ENCODE measurements at regions not wholly inside any gene's neighbourhood (a gene's known extent, or its start where the extent isn't known, plus 50 kb on each side); places are given as distances from the start of the nearest gene placed in this dataset.
A peak's percentile ranks its signal among the peaks of the same experiment; 100 is the strongest.

DNA sequence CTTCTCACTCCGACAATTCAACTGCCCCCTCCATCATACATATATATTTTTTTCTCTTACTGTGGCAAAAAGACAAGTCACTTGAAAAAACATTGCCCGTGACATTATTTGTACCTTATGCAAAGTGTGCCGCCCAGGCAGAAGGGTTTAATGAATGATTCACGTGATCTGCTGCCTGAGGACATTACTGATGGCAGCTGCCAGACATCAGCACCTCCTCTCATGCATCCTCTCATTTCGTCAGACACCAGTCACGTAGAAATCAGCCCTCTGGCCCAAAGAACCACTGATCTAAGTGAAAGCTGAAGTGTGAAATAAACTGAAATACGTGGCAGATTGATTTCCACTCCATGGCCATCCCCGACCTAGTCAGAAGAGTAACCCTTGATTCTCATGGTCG is 218.8 kb upstream of the PDE10A start:
- Histone ChIP-seq H3K4me1 (ENCODE audit: control insufficient read depth, insufficient read depth, low read length) (no peaks in the 10 kb centered on the region), H3K27ac (ENCODE audit: low read length) (no peak overlapping the region), H3K4me3 (ENCODE audit: low read length) (no peak overlapping the region), H3K27me3 (ENCODE audit: control insufficient read depth, insufficient read depth, low read length) (no peaks in the 10 kb centered on the region), H3K9me3 (ENCODE audit: control insufficient read depth, low read depth, low read length) (no peaks in the 10 kb centered on the region), H3K36me3 (ENCODE audit: control insufficient read depth, insufficient read depth, low read length) (no peaks in the 10 kb centered on the region)
- no peak for DNase-seq
- WGBS (ENCODE audit: insufficient coverage, low lambda C conversion rate): no CpG with 5 or more reads among the region's 9 CpGs

DNA sequence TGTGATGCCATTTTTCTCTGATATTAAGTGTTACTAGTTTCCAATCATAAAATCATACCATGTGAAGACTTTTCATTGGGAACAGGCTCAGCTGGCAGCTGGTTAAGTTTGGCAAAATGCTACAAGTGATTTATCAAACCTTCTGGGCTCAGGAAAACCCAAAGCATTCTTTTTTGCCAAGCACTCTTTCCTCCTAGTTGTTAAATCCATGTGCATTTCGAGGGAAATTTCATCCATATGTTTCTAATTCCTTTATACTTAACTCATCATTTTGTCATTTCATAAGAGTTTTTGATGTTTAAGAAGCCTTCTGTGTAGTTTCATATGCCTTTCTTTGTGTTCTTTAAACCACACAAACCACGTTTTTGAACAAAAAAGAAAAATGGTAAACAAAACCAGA is 217.6 kb upstream of the PDE10A start:
- no peaks in the 10 kb centered on the region for H3K4me1 ChIP-seq (ENCODE audit: control insufficient read depth, insufficient read depth, low read length)
- no peaks in the 10 kb centered on the region for H3K9me3 ChIP-seq (ENCODE audit: control insufficient read depth, low read depth, low read length)
- no peaks in the 10 kb centered on the region for H3K36me3 ChIP-seq (ENCODE audit: control insufficient read depth, insufficient read depth, low read length)
- WGBS (ENCODE audit: insufficient coverage, low lambda C conversion rate): 69% methylated on average over 2 of the region's 2 CpGs
- H3K27me3 ChIP-seq (ENCODE audit: control insufficient read depth, insufficient read depth, low read length): peaks cover 3% of the 10 kb centered on the region
- no peak overlapping the region for H3K4me3 ChIP-seq (ENCODE audit: low read length)
- no peak overlapping the region for H3K27ac ChIP-seq (ENCODE audit: low read length)
- DNase-seq: no peak

DNA sequence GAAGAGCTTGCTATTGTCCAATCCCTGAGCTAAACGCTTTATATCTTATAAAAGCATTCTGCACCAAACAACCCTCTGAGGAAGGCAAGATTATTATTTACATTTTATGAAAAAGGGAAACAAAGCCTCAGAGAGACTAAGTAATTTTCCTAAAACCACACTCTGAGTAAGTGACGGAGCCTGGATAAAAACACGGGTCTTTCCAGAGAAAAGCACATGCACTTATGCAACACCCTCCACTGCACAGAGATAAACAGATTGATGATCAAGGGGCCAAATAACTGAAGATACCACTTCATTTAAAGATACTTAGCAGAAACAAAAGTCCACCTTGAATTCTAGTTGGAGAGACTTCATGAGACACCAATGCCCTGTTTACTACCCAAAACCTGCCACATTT is 214.7 kb upstream of the PDE10A start:
- WGBS (ENCODE audit: insufficient coverage, low lambda C conversion rate): 89% methylated on average over 1 of the region's 3 CpGs
- no peak for DNase-seq
- Histone ChIP-seq H3K27ac (ENCODE audit: low read length) (no peak overlapping the region), H3K27me3 (ENCODE audit: control insufficient read depth, insufficient read depth, low read length) (peaks cover 3% of the 10 kb centered on the region), H3K9me3 (ENCODE audit: control insufficient read depth, low read depth, low read length) (no peaks in the 10 kb centered on the region), H3K36me3 (ENCODE audit: control insufficient read depth, insufficient read depth, low read length) (no peaks in the 10 kb centered on the region), H3K4me1 (ENCODE audit: control insufficient read depth, insufficient read depth, low read length) (no peaks in the 10 kb centered on the region), H3K4me3 (ENCODE audit: low read length) (no peak overlapping the region)

DNA sequence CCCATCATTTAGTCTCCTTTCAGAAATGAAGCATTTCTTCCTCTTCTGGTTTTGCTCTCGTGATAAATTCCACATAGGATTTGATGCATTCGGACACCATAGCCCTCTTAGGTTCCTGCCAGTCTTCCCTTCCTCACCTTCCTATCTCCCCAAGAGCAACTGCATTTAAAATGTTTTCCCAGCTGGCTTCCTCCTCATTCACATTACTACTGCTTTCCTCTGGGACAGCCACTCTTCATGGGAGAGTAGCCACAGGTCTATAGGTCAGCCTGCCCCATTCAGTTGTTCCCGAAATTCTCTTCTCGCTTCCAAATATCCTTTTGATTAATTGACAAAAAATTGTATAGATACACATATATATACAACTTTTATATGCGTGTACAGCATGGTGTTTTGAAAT is 214.2 kb upstream of the PDE10A start:
- Histone ChIP-seq H3K4me1 (ENCODE audit: control insufficient read depth, insufficient read depth, low read length) (no peaks in the 10 kb centered on the region), H3K4me3 (ENCODE audit: low read length) (no peak overlapping the region), H3K36me3 (ENCODE audit: control insufficient read depth, insufficient read depth, low read length) (no peaks in the 10 kb centered on the region), H3K9me3 (ENCODE audit: control insufficient read depth, low read depth, low read length) (no peaks in the 10 kb centered on the region), H3K27me3 (ENCODE audit: control insufficient read depth, insufficient read depth, low read length) (peaks cover 3% of the 10 kb centered on the region), H3K27ac (ENCODE audit: low read length) (no peak overlapping the region)
- no CpG with 5 or more reads among the region's 5 CpGs for WGBS (ENCODE audit: insufficient coverage, low lambda C conversion rate)
- DNase-seq: no peak

DNA sequence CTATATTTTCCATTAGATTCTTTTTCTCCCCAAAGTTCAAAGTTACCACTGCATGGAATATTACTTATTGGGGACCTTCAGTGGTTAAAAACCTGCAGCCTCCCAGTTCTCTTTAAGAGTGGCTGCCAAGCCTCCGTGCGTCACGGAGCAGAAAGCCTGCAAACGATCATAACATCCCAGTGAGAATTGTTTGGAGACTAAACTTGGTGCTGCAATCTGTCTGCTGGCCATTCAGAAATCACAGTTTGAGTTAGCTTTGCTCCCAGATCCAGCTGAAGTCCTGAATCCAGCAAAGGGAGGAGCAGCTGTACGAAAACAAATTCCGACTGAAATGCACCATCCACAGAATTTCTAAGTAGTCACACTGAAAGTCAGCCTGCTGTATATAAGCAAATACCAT is 213.5 kb upstream of the PDE10A start:
- Histone ChIP-seq H3K27me3 (ENCODE audit: control insufficient read depth, insufficient read depth, low read length) (peaks cover 3% of the 10 kb centered on the region), H3K36me3 (ENCODE audit: control insufficient read depth, insufficient read depth, low read length) (no peaks in the 10 kb centered on the region), H3K4me3 (ENCODE audit: low read length) (no peak overlapping the region), H3K4me1 (ENCODE audit: control insufficient read depth, insufficient read depth, low read length) (no peaks in the 10 kb centered on the region), H3K9me3 (ENCODE audit: control insufficient read depth, low read depth, low read length) (no peaks in the 10 kb centered on the region), H3K27ac (ENCODE audit: low read length) (no peak overlapping the region)
- WGBS (ENCODE audit: insufficient coverage, low lambda C conversion rate): 60% methylated on average over 1 of the region's 6 CpGs
- DNase-seq: peak; percentile 16 to 46

DNA sequence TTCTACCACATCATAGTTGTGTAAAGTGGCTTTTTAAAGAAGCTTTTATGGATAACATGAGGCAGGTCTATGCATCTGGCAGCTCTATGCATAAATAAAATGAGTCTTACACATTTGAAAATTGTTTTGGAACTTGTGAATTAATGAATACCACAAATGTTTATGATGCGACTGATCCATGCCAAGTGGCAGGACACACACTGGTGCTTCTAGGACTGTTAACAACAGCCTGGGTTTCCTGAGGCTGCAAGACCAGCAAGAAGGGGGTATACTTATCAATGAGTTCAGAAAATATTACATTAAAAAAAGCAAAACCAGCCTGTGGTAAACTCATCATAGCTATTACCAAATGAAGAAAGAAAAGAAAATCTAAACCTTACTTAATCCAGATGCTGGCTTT is 212.9 kb upstream of the PDE10A start:
- 83% methylated on average over 1 of the region's 1 CpG for WGBS (ENCODE audit: insufficient coverage, low lambda C conversion rate)
- no peak overlapping the region for H3K27ac ChIP-seq (ENCODE audit: low read length)
- peaks cover 3% of the 10 kb centered on the region for H3K27me3 ChIP-seq (ENCODE audit: control insufficient read depth, insufficient read depth, low read length)
- no peak for DNase-seq
- H3K36me3 ChIP-seq (ENCODE audit: control insufficient read depth, insufficient read depth, low read length): no peaks in the 10 kb centered on the region
- H3K4me1 ChIP-seq (ENCODE audit: control insufficient read depth, insufficient read depth, low read length): no peaks in the 10 kb centered on the region
- H3K4me3 ChIP-seq (ENCODE audit: low read length): no peak overlapping the region
- no peaks in the 10 kb centered on the region for H3K9me3 ChIP-seq (ENCODE audit: control insufficient read depth, low read depth, low read length)

DNA sequence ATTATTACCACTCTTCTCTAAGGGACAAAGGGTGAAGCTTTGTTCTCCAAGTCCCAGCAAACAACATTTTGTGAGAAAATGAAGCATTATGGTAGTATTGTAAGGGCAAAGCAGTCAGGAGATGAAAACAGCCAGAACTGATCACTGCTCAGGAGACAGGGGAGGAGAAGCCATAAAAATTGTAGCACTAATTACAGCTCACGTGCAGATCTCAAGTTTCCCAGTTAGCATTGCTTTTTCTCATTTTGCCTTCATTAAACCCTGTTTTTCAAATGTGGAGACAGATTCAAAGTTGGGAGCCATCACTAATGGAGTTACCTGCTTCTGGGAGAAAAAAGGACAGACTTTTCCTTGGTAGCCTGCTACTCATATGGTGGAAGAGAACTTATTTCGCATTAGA is 210.9 kb upstream of the PDE10A start:
- no peaks in the 10 kb centered on the region for H3K36me3 ChIP-seq (ENCODE audit: control insufficient read depth, insufficient read depth, low read length)
- peaks cover 4% of the 10 kb centered on the region for H3K9me3 ChIP-seq (ENCODE audit: control insufficient read depth, low read depth, low read length)
- H3K27me3 ChIP-seq (ENCODE audit: control insufficient read depth, insufficient read depth, low read length): peaks cover 3% of the 10 kb centered on the region
- H3K4me1 ChIP-seq (ENCODE audit: control insufficient read depth, insufficient read depth, low read length): no peaks in the 10 kb centered on the region
- no peak for DNase-seq
- no peak overlapping the region for H3K27ac ChIP-seq (ENCODE audit: low read length)
- H3K4me3 ChIP-seq (ENCODE audit: low read length): no peak overlapping the region
- whole genome bisulfite sequencing (ENCODE audit: insufficient coverage, low lambda C conversion rate): 60% methylated on average over 1 of the region's 2 CpGs

DNA sequence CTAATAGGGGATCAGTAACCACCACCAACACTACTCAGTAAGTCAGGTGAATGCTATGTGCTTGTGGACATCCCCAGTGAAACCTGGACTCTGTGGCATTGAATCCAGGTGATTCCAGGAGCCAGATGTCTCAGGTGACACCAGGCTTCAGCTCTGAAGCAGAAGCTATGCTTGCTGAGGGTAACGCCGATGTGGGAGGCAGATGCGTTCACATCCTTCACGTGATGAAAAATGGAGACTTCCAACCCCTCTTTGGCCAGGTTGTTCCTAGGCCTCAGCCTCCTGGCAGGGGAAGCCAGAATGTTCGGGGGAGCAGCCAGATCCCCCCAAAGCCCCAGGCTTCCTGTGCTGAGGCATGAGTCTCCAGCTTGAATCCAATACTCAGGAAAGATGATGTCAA is 209.8 kb upstream of the PDE10A start:
- no peak for DNase-seq
- Histone ChIP-seq H3K27ac (ENCODE audit: low read length) (no peak overlapping the region), H3K36me3 (ENCODE audit: control insufficient read depth, insufficient read depth, low read length) (no peaks in the 10 kb centered on the region), H3K9me3 (ENCODE audit: control insufficient read depth, low read depth, low read length) (peaks cover 4% of the 10 kb centered on the region), H3K27me3 (ENCODE audit: control insufficient read depth, insufficient read depth, low read length) (peaks cover 3% of the 10 kb centered on the region), H3K4me3 (ENCODE audit: low read length) (no peak overlapping the region), H3K4me1 (ENCODE audit: control insufficient read depth, insufficient read depth, low read length) (no peaks in the 10 kb centered on the region)
- WGBS (ENCODE audit: insufficient coverage, low lambda C conversion rate): no CpG with 5 or more reads among the region's 5 CpGs

DNA sequence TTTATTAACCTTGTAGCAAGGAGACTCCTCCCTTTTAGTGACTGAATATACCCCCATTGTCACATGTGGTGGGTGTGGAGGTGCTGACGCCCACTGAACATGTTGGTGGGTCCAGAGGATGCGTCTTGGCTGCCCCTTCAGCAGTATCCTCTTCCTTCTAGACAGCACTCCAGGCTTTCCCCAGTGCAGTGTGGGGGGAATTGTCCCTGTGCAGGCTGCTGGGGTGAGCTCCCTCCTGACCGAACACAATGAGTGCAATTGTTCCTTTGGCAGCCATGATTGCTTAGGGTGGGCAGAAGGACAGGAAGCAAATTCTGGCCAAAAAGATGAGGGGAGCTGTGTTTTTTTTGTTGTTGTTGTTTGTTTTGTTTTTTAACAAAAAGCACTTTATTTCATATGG is 209.3 kb upstream of the PDE10A start:
- no peak for DNase-seq
- Histone ChIP-seq H3K4me3 (ENCODE audit: low read length) (no peak overlapping the region), H3K9me3 (ENCODE audit: control insufficient read depth, low read depth, low read length) (peaks cover 4% of the 10 kb centered on the region), H3K36me3 (ENCODE audit: control insufficient read depth, insufficient read depth, low read length) (no peaks in the 10 kb centered on the region), H3K4me1 (ENCODE audit: control insufficient read depth, insufficient read depth, low read length) (no peaks in the 10 kb centered on the region), H3K27ac (ENCODE audit: low read length) (no peak overlapping the region), H3K27me3 (ENCODE audit: control insufficient read depth, insufficient read depth, low read length) (peaks cover 3% of the 10 kb centered on the region)
- WGBS (ENCODE audit: insufficient coverage, low lambda C conversion rate): no CpG with 5 or more reads among the region's 3 CpGs

DNA sequence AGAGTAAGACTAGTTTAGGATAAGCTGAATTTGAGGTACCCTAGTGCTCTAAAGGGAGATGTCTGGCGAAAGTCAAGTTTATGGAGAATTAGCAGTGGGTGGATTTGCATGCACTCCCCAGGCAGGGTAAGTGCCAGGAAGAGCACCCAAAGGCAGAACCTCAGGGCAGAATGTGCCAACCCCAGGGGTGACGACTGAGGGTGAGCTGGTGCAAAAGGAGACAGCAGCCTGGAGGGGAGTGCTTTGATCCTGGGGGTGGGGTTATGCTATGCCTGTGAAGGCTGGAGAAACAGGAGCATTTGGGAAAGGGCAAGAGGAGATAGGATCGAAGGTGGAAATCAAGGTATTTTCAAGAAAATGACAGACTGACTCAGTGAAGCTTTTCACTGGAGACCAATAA is 208.5 kb upstream of the PDE10A start:
- WGBS (ENCODE audit: insufficient coverage, low lambda C conversion rate): 100% methylated on average over 1 of the region's 3 CpGs
- Histone ChIP-seq H3K27ac (ENCODE audit: low read length) (no peak overlapping the region), H3K9me3 (ENCODE audit: control insufficient read depth, low read depth, low read length) (peaks cover 4% of the 10 kb centered on the region), H3K4me1 (ENCODE audit: control insufficient read depth, insufficient read depth, low read length) (no peaks in the 10 kb centered on the region), H3K4me3 (ENCODE audit: low read length) (no peak overlapping the region), H3K36me3 (ENCODE audit: control insufficient read depth, insufficient read depth, low read length) (no peaks in the 10 kb centered on the region), H3K27me3 (ENCODE audit: control insufficient read depth, insufficient read depth, low read length) (peaks cover 1% of the 10 kb centered on the region)
- no peak for DNase-seq

DNA sequence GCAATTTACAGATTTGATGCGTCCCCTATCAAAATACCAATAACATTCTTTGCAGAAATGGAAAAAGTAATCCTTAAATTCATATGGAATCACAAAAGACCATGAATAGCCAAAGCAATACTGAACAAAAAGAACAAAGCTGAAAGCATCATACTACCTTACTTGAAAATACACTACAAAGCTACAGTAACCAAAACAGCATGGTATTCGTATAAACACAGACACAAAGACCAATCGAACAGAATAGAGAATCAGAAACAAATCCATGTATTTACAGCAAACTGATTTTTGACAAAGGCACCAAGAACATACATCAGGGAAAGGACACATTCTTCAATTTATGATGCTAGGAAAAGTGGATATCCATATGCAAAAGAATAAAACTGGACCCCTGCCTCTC is 206.5 kb upstream of the PDE10A start:
- H3K4me1 ChIP-seq (ENCODE audit: control insufficient read depth, insufficient read depth, low read length): no peaks in the 10 kb centered on the region
- WGBS (ENCODE audit: insufficient coverage, low lambda C conversion rate): 100% methylated on average over 2 of the region's 3 CpGs
- peaks cover 4% of the 10 kb centered on the region for H3K9me3 ChIP-seq (ENCODE audit: control insufficient read depth, low read depth, low read length)
- no peak overlapping the region for H3K4me3 ChIP-seq (ENCODE audit: low read length)
- H3K27me3 ChIP-seq (ENCODE audit: control insufficient read depth, insufficient read depth, low read length): no peaks in the 10 kb centered on the region
- no peak for DNase-seq
- no peak overlapping the region for H3K27ac ChIP-seq (ENCODE audit: low read length)
- no peaks in the 10 kb centered on the region for H3K36me3 ChIP-seq (ENCODE audit: control insufficient read depth, insufficient read depth, low read length)
